ENCODE measurements at regions not wholly inside any gene's neighbourhood (a gene's known extent, or its start where the extent isn't known, plus 50 kb on each side); places are given as distances from the start of the nearest gene placed in this dataset.

- Histone ChIP-seq H3K27ac (no peak overlapping the region), H3K4me1 (no peaks in the 10 kb centered on the region), H3K4me3 (no peak overlapping the region), H3K36me3 (no peaks in the 10 kb centered on the region), H3K9me3 (no peaks in the 10 kb centered on the region), H3K27me3 (no peaks in the 10 kb centered on the region)
- intact Hi-C loops (cut with DNase I): no loop called here
- DNase-seq (ENCODE audit: extremely low spot score in 2 of 2): no peak
- no peak for TF ChIP-seq POLR2AphosphoS5 (IDR thresholded peaks at IDR 0.05; ENCODE audit: insufficient read depth in 1 of 2, low read depth in 1 of 2)
- TF ChIP-seq CTCF (IDR thresholded peaks at IDR 0.05): no peak
- TF ChIP-seq POLR2A (IDR thresholded peaks at IDR 0.05): no peak
Measured at GRCh38 chr3:74165211-74165610, 449.2 kb downstream of the CNTN3 start.

DNA sequence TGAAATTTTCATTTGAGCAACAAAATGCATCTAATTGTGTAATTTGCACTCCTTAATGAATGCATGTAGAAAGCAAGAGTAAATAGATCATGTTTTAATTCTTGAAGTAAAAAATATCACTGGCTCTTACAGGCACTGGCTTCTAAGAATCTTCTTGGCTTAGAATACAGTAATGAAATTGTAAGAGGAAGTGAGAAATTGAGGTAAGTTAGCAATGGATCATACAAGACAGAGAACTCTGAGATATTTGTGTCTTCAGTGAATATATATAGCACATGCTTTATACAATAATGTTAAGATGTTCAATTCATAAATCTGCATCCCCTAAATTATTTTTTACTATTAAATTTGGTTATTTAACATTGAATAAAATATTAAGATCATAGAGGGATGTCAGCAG is 465.0 kb downstream of the CNTN3 start:
- Histone ChIP-seq H3K27me3 (no peaks in the 10 kb centered on the region), H3K27ac (no peak overlapping the region), H3K4me1 (no peaks in the 10 kb centered on the region), H3K9me3 (no peaks in the 10 kb centered on the region), H3K36me3 (no peaks in the 10 kb centered on the region), H3K4me3 (no peak overlapping the region)
- intact Hi-C loops (cut with DNase I): no loop called here
- TF ChIP-seq POLR2A (IDR thresholded peaks at IDR 0.05) (no peak), CTCF (IDR thresholded peaks at IDR 0.05) (no peak), POLR2AphosphoS5 (IDR thresholded peaks at IDR 0.05; ENCODE audit: insufficient read depth in 1 of 2, low read depth in 1 of 2) (no peak)
- DNase-seq (ENCODE audit: extremely low spot score in 2 of 2): no peak

GRCh38 chr3:74145277-74145676 is 469.2 kb downstream of the CNTN3 start:
- no peaks in the 10 kb centered on the region for H3K27me3 ChIP-seq
- DNase-seq (ENCODE audit: extremely low spot score in 2 of 2): no peak
- no peaks in the 10 kb centered on the region for H3K36me3 ChIP-seq
- H3K9me3 ChIP-seq: no peaks in the 10 kb centered on the region
- intact Hi-C loops (cut with DNase I): no loop called here
- H3K27ac ChIP-seq: no peak overlapping the region
- TF ChIP-seq POLR2A (IDR thresholded peaks at IDR 0.05): no peak
- no peak for TF ChIP-seq CTCF (IDR thresholded peaks at IDR 0.05)
- H3K4me1 ChIP-seq: no peaks in the 10 kb centered on the region
- no peak overlapping the region for H3K4me3 ChIP-seq

DNA sequence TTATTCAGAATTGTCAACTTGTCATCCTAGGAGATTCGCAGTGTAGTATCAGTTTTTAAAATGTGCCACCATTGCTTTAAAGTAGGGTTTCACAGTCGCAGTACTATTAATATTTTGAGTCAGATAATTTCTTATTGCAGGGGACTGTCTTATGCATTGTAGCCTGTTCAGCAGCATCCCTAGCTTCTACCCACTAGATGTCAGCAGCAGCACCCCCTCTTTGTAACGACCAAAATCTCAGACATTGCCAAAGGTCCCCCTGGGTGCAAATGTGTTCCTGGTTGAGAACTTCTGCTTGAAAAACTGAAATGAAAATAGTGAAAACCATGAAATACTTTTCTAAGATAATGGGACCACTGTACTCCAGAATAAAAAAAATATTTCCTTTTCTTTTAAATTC is 474.8 kb downstream of the CNTN3 start:
- H3K4me3 ChIP-seq: no peak overlapping the region
- no peaks in the 10 kb centered on the region for H3K27me3 ChIP-seq
- no peaks in the 10 kb centered on the region for H3K36me3 ChIP-seq
- H3K4me1 ChIP-seq: no peaks in the 10 kb centered on the region
- H3K9me3 ChIP-seq: no peaks in the 10 kb centered on the region
- TF ChIP-seq POLR2AphosphoS5 (IDR thresholded peaks at IDR 0.05; ENCODE audit: insufficient read depth in 1 of 2, low read depth in 1 of 2): no peak
- no peak for TF ChIP-seq CTCF (IDR thresholded peaks at IDR 0.05)
- TF ChIP-seq POLR2A (IDR thresholded peaks at IDR 0.05): no peak
- intact Hi-C loops (cut with DNase I): no loop called here
- H3K27ac ChIP-seq: no peak overlapping the region
- no peak for DNase-seq (ENCODE audit: extremely low spot score in 2 of 2)

DNA sequence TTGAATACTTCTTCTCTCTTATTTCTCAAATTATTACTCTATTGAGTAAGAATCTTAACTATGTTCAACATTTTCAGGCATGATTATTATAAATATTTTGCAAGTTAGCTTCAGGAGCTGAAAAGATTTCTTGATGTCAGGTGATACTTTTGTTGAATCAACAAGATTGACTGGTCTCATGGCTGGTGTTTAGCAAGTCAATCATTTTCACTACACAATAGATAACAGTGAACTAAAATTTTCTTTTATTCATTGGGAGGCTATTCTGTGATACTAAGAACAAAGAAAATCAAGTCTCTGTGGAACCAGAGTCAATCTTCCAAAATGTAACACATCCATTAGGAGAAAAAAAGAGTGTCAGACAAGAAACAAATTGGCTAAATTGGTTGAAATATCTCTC is 476.7 kb downstream of the CNTN3 start:
- no peak for DNase-seq (ENCODE audit: extremely low spot score in 2 of 2)
- TF ChIP-seq POLR2A (IDR thresholded peaks at IDR 0.05) (no peak), CTCF (IDR thresholded peaks at IDR 0.05) (no peak), POLR2AphosphoS5 (IDR thresholded peaks at IDR 0.05; ENCODE audit: insufficient read depth in 1 of 2, low read depth in 1 of 2) (no peak)
- Histone ChIP-seq H3K4me1 (no peaks in the 10 kb centered on the region), H3K27me3 (no peaks in the 10 kb centered on the region), H3K9me3 (no peaks in the 10 kb centered on the region), H3K36me3 (no peaks in the 10 kb centered on the region), H3K4me3 (no peak overlapping the region), H3K27ac (no peak overlapping the region)
- intact Hi-C loops (cut with DNase I): no loop called here

All from vagina (tissue), 2 donors.